ENCODE measurements at regions not wholly inside any gene's neighbourhood (a gene's known extent, or its start where the extent isn't known, plus 50 kb on each side); places are given as distances from the start of the nearest gene placed in this dataset.

DNA sequence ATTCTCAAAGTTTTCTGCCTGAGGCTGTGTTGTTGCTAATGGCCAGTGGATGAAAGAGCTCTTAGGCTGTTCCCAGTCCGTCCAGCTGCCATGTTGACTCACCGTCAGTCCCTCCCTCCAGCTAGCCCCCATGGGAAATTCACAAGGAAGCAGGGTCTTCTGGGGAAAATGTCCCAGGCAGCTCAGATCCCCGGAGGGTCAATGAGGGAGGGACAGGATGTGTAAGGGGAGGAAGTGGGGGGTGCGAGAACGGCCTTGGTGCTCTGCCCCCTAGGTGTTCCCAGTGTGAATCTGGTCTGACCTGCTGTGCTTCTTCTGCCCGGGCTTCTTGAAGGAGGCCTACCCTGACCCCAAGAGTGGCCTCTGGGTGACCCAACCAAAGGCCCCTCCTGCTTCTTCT lies 65.9 kb downstream of the CEBPB start:
- dilution Hi-C loops (cut with MboI; ENCODE audit: extremely low pct_ligation_motif_present, low sequenced_read_pairs) = no loop called here
- Histone ChIP-seq H2AFZ (ENCODE audit: control insufficient read depth, low read length) (no peak overlapping the region), H3K4me1 (ENCODE audit: control insufficient read depth, extremely low read depth, insufficient read depth, low read length) (peaks cover 10% of the 10 kb centered on the region), H3K36me3 (ENCODE audit: control insufficient read depth in 2 of 2, extremely low read depth in 1 of 2, insufficient read depth in 2 of 2, low read length in 2 of 2) (no peaks in the 10 kb centered on the region), H3K4me3 (ENCODE audit: control insufficient read depth in 2 of 3, extremely low read depth in 1 of 3, insufficient read depth in 2 of 3, low read depth in 1 of 3, low read length in 3 of 3) (no peak overlapping the region), H3K27ac (ENCODE audit: control insufficient read depth, insufficient read depth, low read length) (no peak overlapping the region), H3K27me3 (ENCODE audit: control insufficient read depth, extremely low read depth, insufficient read depth, low read length) (no peaks in the 10 kb centered on the region), H4K20me1 (ENCODE audit: control insufficient read depth, extremely low read depth, insufficient read depth, low read length) (no peaks in the 10 kb centered on the region), H3K79me2 (ENCODE audit: control insufficient read depth, insufficient read depth, low read length) (no peaks in the 10 kb centered on the region), H3K9me3 (ENCODE audit: control insufficient read depth, low read depth, low read length) (no peaks in the 10 kb centered on the region), H3K9ac (ENCODE audit: control insufficient read depth, extremely low read depth, insufficient read depth, low read length) (no peak overlapping the region), H3K9me1 (ENCODE audit: control insufficient read depth, extremely low read depth, insufficient read depth, low read length) (no peaks in the 10 kb centered on the region), H3K4me2 (ENCODE audit: control insufficient read depth, extremely low read depth, insufficient read depth, low read depth, low read length) (no peak overlapping the region)
- FAIRE-seq (no peak), DNase-seq (ENCODE audit: low read depth, low spot score) (no peak)
- no peak for TF ChIP-seq EZH2 (IDR thresholded peaks at IDR 0.05; ENCODE audit: low read length)
- TF ChIP-seq, protein P1, sequence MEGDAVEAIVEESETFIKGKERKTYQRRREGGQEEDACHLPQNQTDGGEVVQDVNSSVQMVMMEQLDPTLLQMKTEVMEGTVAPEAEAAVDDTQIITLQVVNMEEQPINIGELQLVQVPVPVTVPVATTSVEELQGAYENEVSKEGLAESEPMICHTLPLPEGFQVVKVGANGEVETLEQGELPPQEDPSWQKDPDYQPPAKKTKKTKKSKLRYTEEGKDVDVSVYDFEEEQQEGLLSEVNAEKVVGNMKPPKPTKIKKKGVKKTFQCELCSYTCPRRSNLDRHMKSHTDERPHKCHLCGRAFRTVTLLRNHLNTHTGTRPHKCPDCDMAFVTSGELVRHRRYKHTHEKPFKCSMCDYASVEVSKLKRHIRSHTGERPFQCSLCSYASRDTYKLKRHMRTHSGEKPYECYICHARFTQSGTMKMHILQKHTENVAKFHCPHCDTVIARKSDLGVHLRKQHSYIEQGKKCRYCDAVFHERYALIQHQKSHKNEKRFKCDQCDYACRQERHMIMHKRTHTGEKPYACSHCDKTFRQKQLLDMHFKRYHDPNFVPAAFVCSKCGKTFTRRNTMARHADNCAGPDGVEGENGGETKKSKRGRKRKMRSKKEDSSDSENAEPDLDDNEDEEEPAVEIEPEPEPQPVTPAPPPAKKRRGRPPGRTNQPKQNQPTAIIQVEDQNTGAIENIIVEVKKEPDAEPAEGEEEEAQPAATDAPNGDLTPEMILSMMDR (optimal IDR thresholded peaks at IDR 0.05 in 1 of 3, IDR thresholded peaks at IDR 0.05 in 1 of 3, conservative IDR thresholded peaks at IDR 0.05 in 1 of 3; ENCODE audit: extremely low read depth in 1 of 3, insufficient read depth in 2 of 3, low read length in 3 of 3) = no peak

DNA sequence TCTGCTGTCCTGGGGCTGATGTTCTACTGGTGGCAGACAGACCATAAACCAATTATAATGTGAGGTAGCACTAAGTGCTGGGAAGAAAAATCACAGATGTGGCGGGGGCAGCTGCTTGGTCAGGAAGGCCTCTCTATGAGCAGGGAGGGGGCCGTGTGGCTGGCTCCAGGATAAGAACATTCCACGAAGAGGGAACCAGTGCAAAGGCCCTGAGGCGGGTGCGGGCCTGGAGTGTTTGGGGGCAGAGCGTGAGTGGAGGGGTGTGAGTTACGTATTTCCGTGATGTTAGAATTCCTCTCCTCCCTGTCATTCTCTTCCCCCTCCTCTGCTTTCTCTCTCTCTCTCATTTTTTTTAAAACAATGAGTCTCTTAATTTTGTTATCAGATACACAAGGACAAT lies 67.2 kb downstream of the CEBPB start:
- no peak overlapping the region for H3K4me2 ChIP-seq (ENCODE audit: control insufficient read depth, extremely low read depth, insufficient read depth, low read depth, low read length)
- H3K9me1 ChIP-seq (ENCODE audit: control insufficient read depth, extremely low read depth, insufficient read depth, low read length) = no peaks in the 10 kb centered on the region
- no peak overlapping the region for H3K27ac ChIP-seq (ENCODE audit: control insufficient read depth, insufficient read depth, low read length)
- H3K27me3 ChIP-seq (ENCODE audit: control insufficient read depth, extremely low read depth, insufficient read depth, low read length) = no peaks in the 10 kb centered on the region
- H3K9ac ChIP-seq (ENCODE audit: control insufficient read depth, extremely low read depth, insufficient read depth, low read length) = no peak overlapping the region
- TF ChIP-seq, protein P1 (optimal IDR thresholded peaks at IDR 0.05 in 1 of 3, IDR thresholded peaks at IDR 0.05 in 1 of 3, conservative IDR thresholded peaks at IDR 0.05 in 1 of 3; ENCODE audit: extremely low read depth in 1 of 3, insufficient read depth in 2 of 3, low read length in 3 of 3) = no peak
- TF ChIP-seq EZH2 (IDR thresholded peaks at IDR 0.05; ENCODE audit: low read length) = no peak
- no peaks in the 10 kb centered on the region for H4K20me1 ChIP-seq (ENCODE audit: control insufficient read depth, extremely low read depth, insufficient read depth, low read length)
- H3K79me2 ChIP-seq (ENCODE audit: control insufficient read depth, insufficient read depth, low read length) = no peaks in the 10 kb centered on the region
- H3K36me3 ChIP-seq (ENCODE audit: control insufficient read depth in 2 of 2, extremely low read depth in 1 of 2, insufficient read depth in 2 of 2, low read length in 2 of 2) = no peaks in the 10 kb centered on the region
- dilution Hi-C loops (cut with MboI; ENCODE audit: extremely low pct_ligation_motif_present, low sequenced_read_pairs) = no loop called here
- H2AFZ ChIP-seq (ENCODE audit: control insufficient read depth, low read length) = no peak overlapping the region
- no peaks in the 10 kb centered on the region for H3K9me3 ChIP-seq (ENCODE audit: control insufficient read depth, low read depth, low read length)
- no peaks in the 10 kb centered on the region for H3K4me1 ChIP-seq (ENCODE audit: control insufficient read depth, extremely low read depth, insufficient read depth, low read length)
- no peak overlapping the region for H3K4me3 ChIP-seq (ENCODE audit: control insufficient read depth in 2 of 3, extremely low read depth in 1 of 3, insufficient read depth in 2 of 3, low read depth in 1 of 3, low read length in 3 of 3)
- FAIRE-seq = no peak
- no peak for DNase-seq (ENCODE audit: low read depth, low spot score)

Measured in keratinocyte (primary cell).